Left hindlimb (tissue), 1 donor: ENCODE measurements at regions not wholly inside any gene's neighbourhood (a gene's known extent, or its start where the extent isn't known, plus 50 kb on each side); places are given as distances from the start of the nearest gene placed in this dataset.

Experiments
- DNase-seq: peaks from one replicate; pipeline ENCODE4 v3.0.0-alpha.2; 2018

DNA sequence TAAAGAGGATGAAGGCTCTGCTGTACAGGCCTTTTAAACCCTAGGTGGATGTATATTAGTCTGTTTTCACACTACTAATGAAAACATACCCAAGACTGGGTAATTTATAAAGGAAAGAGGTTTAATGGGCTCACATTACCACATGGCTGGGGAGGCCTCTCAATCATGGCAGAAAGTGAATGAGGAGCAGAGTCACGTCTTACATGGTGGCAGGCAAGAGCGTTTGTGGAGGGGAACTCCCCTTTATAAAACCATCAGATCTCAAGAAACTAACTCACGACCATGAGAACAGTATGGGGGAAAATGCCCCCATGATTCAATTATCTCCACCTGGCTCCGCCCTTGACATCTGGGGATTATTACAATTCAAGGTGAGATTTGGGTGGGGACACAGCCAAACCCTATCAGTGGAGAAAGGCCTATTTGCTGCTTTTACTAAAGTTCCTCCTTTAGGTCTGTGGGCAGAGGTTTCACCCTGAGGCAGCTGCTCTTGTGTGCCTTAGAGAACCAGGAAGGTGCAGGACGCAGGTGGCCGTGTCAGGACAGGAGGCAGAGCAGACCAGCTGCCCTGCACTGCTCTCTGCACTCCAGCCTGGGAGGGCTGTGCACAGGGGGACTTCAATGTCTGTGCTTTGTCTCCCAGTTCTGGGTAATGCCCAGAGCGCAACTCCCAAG lies 178.8 kb upstream of the HDAC4 start:
- DNase-seq, result peak; percentile 14

DNA sequence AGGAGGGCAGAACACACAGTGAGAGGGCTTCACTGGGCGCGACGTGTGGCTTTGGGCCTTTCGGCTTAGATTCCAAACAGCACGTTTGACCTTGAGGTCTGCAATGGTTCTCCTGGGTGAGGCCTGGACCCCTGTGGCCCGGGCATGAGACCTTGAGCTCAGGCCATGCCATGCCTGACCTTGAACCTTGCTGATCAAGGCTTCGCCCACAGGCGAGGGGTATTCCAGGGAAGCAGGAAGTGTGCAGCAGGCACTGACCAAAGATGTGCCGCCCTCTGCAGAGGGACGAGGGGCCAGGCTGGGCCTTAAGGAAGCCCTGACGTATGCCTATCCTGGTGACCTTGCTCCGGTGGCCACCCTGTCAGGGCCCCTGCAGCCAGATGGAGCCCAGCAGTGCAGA lies 178.3 kb upstream of the HDAC4 start:
- peak; percentile 3 for DNase-seq

DNA sequence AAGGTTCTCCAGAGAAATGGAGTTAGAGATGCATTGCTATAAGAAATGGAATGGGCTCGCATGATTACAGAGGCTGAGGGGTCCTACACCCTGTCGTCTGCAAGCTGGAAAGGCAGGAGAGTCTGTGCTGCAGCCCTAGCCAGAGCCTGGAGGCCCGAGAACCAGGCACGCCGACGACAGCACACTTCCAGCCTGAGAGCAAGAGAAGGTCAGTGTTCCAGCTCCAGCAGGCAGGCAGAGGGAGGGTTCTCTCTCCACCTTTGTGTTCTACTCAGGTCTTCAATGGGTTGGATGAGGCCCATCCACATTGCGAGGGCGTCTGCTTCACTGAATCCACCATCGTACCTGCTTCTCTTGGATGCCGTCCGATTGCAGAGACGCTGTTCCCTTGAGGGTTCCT lies 177.6 kb upstream of the HDAC4 start:
- peak; percentile 16 for DNase-seq

DNA sequence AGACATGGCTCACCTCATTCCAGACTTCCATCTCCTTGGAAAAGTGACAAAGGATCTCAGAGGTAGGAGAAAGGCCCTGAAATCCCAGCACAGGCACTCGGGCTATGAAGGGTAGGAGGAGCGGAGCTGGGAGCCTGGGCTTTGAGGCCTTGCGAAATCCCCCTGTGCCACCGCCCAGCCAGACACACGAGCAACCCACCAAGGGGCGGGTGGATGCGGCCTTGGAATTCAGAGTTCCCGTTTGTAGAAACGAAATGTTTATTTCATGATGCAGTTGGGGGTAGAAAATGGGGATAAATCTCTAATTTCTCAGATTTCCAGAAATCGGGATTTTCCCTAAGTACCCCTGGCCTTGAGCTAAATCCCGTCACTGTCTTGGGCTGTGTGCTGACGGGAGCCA lies 177.1 kb upstream of the HDAC4 start:
- DNase-seq, result no peak

DNA sequence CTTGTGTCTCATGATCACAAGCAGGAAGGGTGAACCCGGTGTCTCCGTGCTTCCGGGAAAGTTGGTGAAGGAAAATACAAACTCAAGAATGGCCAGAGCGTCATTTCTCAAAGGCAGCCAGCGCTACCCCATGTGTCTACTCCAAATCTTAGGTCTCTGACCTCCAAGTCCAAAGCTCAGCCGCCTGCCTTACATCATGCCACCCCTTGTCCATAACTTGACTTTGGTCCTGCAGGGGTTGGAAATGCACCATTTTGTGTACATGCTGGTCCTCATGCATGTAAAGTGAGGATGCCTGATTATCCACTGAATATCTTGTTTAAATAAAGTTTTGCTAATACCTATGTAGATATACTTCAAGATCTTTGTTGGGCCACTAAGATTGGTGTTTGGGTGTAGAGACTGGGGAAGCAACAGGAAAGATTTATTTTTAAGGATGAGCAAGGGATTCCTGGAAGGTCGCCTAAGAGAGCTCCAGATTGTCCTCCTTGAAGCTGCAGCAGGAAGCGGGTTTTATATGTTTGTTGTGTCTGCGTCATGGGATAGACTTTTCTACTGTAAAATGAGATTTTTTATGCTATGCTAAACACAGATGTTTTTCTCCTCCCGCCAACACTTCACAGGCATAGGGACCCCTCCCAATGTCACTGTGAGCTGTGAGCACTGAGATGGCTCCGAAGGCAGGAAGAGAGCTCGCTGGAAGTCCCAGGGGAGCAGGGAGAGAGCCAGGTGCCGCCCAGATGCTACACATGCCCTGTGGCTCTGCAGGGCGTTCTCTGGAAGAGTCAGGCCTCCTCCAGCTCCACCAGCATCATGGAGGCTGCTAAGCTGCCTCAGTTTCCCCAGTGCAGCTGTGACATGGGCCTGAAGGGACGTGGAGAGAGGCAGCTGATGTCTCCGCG lies 176.2 kb upstream of the HDAC4 start:
- DNase-seq, result peak; percentile 30

DNA sequence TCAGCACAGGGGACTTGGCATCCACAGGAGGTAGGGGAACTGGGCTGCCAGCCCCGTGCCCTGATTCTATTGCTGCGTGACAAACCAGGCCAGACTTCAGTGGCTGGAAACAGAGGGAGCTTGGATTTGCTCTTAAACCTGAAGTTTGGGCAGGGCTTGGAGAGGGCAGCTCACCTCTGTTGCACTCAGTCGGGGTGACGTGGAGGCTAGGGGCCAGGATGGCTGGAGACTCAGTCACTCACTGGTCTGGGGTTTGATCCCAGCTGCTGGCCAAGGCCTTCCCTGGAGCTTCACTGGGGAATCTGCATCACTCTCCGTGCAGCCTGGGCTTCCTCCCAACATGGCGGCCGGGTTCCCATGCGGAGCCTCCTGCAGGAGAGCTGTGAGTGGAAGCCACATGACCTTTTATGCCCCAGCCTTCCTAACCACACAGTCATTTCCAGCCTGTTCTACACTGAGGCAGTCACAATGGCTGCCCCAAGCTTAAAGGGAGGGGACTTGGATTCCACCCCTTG lies 175.2 kb upstream of the HDAC4 start:
- peak; percentile 17 for DNase-seq

DNA sequence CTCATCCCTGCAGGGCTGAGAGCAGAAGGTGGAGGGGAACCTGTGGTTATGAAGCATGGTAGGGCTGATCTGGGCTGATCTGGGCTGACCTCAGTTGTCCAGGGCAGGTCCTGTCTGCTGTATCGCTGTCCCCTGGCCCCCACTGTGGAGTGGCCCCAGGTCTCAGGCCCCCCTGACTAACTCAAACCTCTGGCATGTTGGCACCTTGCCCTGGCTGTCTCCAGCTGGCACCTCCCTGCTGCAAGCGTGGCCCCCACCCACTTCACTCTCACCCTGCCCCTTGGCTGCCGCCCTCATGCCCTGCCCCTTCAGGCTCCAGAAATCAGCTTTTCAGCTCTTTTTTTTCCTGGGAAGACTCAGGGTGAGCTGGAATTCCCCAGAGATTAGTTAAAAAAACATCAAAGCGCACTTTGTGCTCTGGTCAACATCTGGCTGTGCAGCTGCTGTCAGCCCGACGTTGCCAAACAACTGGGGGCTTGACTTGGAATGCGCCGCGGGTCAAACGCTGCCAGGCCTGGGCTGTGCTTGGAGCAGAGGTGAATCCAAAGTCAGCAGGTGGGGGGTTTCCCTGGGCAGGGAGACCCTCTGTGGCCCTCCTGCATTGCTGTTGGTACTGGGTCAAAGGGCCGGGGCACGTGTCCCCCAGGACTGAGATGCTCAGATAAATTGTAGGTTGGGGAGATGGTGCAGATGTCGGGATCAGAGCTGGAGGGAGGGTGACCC lies 173.8 kb upstream of the HDAC4 start:
- peak; percentile 41 for DNase-seq

DNA sequence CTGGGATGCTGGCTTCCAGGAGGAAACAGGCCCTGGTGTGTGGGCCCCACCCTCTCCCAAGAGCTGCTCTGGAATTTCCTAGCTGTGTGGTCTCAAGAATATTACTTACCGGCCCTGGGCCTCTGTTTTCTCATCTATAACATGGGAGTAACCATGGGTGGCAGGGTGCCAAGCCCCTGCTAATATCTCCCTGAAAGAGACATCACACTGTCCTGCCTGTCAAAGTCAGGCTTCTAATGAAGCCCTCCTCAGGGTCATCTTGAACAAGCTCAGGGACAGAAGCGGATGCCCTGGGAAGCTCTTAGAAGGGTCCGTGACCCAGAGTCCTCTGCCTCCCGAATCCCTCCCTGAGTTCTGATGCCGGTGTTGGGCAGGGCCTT lies 173.2 kb upstream of the HDAC4 start:
- DNase-seq, result peak; percentile 20

DNA sequence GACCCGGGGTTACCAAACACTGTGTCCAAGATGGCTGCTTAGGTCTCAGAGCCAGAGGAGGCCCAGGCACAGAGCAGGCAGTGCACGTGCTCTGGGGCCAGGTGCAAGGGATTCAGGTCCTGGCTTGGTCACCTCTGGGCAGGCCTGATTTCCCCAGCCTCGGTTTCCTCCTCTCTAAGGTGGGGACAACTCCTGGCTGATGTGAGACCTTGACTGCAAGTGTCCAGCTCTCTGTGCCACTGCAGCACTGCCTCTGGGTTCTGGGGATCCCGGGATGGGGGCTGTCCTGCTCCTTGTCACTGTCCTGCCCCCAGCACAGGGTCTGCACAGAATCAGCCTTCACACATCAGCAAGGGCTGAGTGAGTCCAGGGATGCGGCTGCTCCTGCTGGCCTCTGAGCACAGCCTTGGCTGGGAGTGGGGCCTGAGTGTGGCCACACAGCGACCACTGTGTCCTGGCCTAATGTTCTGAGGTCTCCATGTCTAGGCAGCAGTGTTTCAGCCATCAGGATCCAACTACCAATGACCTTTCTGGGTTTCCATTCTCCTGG lies 170.2 kb upstream of the HDAC4 start:
- DNase-seq, result peak; percentile 5

DNA sequence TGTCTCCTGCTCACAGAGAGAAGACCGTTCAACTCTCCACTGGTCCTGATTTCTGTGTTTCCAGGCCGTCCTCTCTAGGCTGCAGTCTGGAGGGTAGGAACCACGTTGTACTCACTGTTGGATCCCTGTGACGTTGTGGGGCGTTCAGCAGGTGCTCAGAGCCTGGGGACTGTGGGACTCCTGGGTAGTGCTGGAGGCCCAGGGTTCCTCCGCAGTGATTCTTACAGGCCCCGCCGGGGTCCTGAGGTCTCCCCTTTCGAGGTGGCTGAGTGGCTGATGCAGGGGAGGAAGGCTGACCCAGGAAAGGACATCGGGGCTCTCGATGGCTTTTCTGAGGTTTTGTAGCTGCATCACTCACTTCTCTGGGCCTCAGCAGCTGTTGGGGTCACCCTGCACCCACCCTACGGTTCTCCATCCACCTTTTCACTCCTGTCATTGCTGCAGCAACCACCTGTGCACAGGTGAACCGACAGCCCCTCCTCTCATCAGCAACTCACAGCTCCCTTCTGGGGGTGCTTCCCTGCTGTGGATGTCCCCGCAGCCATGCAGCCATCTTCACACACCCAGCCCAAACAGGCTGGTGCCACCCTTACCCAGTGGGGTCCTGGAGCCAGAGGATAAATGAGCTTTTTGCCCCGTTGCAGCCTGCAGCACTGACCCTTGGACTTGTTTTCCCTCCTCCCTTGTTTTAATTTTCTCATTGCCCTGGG lies 169.6 kb upstream of the HDAC4 start:
- DNase-seq, result peak; percentile 24

DNA sequence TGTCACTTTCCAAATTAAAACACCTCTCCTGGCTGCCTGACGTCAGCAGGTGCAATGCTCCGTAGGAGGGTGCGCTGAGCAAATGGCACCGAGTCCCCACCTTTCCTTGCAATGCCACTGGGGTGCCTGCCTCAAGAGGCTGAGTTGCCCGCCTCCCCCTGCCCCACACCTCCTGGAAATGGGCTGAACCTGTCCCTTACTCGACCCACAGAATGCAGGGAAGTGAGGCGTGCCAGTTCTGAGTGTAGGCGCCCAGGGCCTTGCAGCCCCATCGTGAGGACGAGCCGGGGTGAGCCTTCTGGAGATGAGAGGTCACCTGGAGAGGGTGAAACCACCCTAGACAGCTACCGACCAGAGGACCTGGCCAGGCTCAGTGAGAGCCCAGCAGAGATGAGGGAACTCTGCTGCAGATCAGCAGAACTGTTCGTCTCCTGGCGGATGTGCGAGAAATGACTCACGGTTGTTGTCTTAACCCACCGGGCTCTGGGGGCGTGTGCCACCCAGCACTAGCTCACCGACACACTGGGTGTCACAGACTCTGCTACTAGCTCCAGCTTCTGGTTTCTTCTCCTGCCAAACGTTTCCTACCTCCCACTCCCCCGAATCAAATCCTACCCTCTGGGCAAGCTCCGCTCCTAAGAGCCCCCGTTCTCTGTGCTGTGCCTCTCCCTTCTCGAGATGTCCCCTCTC lies 168.7 kb upstream of the HDAC4 start:
- DNase-seq, result peak; percentile 16

DNA sequence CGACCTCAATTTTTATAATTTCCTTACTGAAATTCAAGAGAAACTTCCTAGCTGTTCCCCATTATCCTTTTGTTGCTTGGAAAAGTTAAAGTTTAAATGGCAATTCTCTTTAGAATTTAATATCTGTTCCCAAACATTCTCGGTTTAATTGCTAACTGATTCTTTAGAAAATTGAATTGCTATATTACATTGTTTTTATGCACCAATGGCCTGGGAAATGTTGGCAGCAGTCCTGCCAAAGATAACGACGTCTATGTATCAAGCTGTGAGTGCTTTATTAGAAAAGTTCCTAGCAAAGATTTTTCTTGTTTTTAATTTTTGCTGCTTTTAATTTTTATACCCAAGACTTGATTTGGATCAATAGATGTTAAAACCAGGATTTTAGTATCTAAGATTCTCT lies 167.8 kb upstream of the HDAC4 start:
- no peak for DNase-seq

DNA sequence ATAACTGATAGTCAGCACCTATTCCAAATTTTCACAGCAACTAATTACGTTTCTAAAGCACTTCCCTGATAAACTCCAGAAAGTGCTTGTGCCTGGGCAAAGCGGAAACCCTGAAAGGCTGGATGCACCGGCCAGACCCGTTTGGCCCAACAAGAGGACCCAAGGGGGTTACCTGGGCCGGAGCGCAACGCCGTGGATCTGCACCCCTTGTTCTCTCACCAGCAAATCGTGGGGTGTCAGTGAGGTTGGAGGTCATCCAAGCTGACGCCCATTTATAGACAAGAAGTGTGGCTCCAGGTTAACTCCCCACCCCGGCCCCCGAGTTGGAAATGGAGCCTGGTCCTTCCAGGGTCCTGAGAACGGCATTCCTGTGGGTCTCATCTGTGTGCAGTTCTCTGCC lies 167.0 kb upstream of the HDAC4 start:
- DNase-seq, result peak; percentile 11

DNA sequence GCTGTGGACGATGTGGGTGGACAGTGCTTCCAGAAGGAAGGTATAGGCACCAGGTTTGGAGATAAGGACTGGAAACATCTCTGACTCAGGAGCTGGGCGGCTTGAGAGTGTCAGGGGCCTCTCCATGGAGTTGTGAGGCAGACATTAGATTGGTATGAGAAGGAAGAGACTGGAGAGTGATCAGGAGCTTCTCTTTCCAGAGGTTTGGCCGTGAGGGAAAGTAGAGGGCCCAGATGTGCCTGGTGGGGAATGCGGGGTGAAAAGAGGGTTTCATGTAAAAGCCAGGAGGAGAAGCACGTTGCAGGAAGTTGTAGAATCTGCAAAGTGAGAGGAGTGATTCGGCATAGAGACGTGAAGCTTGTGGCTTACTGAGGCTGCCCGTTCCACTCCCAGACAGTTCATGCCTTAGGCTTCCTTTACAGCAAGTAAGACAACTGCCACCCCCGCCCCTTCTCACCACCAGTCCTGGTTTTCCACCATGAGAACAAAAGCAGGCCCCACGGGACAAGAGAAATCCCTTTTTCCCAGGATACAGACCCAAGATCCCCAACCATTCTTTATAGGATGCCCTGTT lies 166.3 kb upstream of the HDAC4 start:
- DNase-seq, result no peak

DNA sequence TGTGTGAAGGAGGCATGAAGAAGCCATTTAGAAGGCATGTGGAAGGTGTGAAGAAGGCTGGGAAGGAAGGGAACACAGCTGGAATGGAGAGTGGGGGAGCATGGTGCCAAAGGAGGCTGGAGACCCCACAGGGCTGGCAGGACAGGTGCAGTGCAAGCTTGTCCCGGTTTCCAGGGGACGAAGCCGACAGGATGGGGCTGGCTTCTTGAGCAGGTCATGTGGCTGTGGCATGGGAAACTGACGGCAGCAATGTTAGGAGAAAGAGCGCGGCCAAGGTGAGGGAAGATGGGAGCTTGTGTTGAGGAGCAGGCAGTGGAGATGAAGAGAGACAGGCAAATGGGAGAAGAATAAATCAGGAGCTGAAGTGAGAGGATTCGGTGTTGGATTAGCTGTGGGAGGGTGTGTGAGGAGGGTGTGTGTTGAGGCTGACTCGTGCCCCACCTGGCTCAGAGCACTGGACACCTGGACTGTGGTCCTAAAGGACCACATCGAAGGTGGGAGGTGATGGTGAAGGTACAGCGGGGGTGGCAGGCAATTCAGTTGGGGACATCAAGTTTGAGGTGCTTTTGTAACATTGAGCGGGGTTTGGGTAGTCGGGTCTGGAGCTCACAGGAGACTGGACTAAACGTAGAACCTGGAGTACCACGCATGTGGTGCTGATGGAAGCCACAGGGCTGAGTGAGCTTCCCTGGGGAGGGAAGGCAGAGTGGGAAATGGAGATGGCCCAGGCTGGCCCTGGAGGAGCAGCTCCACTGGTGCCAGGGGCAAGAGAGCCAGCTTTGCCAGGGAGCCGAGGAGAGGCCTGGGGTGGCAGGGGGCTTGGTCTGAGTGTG lies 165.6 kb upstream of the HDAC4 start:
- DNase-seq, result no peak

DNA sequence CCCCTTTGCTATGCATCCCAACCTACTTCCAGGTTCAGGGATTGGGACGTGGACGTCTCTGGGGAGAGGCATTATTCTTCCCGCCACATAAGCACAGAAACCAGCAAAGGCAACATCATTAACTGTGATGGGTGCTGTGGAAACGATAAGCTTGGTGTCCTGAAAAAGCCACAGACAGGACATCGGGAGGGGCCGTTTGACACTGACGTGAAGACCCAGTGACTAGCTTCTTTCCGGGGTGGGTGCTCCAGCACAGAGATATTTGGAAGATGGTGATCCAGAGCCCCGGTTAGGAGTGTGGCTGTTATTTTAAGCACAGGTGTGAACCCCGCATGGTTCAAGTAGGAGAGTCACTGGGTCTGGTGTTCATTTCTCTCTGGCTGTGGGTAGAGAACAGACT lies 163.8 kb upstream of the HDAC4 start:
- peak; percentile 11 for DNase-seq

DNA sequence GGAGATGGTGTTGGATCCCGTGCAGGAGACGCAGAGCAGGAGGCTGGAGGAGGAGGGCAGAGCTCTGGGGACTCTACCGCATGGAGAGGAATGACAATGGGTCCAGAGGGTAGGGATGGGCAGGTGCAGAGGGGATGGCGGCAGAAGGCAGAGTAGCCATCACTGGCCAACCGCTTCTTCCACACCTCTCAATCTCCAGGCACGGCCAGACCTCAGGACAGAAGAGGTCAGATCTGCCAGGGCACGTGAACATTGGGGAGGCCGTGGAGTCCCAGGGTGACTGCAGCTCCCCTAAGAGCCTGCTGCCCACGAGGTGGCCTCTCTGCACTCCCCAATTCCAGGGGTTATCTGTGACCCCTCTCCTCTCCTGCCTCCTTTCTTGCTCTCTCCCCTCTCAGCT lies 162.7 kb upstream of the HDAC4 start:
- no peak for DNase-seq

DNA sequence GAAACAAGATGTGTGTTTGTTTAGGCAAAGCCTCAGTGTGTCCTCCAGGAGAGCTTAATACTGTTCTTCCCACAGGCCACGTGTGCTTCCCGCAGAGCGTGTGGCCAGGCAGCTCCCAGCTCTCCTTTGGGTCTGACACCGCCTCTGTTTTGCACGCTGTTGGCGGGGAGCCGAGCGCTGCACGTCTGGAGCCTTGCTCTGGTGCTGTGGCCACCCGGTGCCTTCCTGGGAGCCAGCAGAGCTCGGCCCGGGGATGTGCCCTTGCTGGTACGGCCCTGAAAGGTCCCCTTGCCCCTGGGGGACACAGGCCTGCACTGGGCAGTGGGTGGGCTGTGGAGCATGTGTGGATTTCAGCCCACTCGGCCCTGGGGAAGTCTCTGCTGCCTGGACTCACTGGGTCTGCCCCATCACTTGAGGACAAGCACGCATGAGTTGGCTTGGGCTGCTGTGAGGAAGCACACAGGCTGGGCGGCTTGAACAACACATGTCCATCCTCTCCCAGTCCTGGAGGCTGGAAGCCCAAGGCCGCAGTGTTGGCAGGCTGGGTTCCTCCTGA lies 160.7 kb upstream of the HDAC4 start:
- DNase-seq, result peak; percentile 78

DNA sequence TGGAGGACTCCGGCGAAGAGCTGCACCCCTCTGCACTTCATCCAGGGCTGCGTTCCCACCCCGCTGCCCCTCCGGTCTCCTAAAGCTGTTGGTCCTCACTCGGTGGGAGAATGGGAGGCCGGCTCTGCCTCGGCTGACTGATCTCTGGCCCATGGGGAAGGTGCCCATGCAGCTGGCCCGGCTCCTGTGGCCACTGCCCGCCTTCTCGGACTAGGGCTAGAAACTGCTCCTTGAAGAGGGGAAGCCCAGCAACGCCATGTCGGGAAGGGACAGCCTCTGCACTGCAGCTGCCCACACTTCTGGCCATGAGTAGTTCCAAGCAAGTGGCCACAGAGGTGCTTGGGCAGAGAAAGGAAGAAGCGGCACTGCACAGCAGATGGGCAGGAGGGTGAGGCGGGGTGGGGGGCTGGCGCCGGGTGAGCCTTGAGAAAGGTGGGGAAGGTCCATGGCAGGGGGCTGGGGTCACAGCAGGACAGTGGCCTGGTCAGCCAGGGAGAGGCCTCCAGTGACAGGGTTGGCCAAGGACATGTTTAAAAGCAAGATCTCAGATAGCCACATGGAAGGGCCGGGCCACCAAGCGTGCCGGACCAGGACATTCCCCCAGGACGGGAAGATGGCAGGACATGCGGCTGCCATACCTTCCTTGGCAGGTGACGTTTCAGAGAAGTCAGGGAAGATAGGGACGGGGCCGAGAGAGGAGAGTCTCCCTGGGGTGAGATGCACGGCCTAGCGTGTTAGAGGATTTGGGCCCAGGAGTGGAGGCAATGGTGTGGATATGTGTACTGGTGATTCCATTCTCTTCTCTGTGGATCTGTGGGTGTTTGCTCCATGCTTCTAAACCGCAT lies 158.8 kb upstream of the HDAC4 start:
- no peak for DNase-seq
